HL-60 (cell line): ENCODE measurements at regions not wholly inside any gene's neighbourhood (a gene's known extent, or its start where the extent isn't known, plus 50 kb on each side); places are given as distances from the start of the nearest gene placed in this dataset.
"Not testable (repeated sequence)": the region's sequence is repeated elsewhere in the genome, so short reads cannot be mapped to it uniquely, and the experiment has no call there.

ENCODE experiments used
- CTCF ChIP-seq: IDR thresholded peaks from one replicate; pipeline ENCODE4 v1.5.1; 2011; ENCODE audit warnings: low read length, control low read depth, inconsistent platforms; ENCODE audit not compliant: insufficient read depth
- POLR2AphosphoS5 ChIP-seq: IDR thresholded peaks from 2 replicates; pipeline ENCODE4 v1.6.1; 2012; ENCODE audit warnings: low read depth
- TF ChIP-seq, protein P1 (sequence below): IDR thresholded peaks from 2 replicates; pipeline ENCODE4 v1.6.1; 2012; ENCODE audit warnings: low read depth; ENCODE audit not compliant: insufficient replicate concordance

- not testable (repeated sequence) for TF ChIP-seq CTCF, POLR2AphosphoS5
- TF ChIP-seq, protein P1, sequence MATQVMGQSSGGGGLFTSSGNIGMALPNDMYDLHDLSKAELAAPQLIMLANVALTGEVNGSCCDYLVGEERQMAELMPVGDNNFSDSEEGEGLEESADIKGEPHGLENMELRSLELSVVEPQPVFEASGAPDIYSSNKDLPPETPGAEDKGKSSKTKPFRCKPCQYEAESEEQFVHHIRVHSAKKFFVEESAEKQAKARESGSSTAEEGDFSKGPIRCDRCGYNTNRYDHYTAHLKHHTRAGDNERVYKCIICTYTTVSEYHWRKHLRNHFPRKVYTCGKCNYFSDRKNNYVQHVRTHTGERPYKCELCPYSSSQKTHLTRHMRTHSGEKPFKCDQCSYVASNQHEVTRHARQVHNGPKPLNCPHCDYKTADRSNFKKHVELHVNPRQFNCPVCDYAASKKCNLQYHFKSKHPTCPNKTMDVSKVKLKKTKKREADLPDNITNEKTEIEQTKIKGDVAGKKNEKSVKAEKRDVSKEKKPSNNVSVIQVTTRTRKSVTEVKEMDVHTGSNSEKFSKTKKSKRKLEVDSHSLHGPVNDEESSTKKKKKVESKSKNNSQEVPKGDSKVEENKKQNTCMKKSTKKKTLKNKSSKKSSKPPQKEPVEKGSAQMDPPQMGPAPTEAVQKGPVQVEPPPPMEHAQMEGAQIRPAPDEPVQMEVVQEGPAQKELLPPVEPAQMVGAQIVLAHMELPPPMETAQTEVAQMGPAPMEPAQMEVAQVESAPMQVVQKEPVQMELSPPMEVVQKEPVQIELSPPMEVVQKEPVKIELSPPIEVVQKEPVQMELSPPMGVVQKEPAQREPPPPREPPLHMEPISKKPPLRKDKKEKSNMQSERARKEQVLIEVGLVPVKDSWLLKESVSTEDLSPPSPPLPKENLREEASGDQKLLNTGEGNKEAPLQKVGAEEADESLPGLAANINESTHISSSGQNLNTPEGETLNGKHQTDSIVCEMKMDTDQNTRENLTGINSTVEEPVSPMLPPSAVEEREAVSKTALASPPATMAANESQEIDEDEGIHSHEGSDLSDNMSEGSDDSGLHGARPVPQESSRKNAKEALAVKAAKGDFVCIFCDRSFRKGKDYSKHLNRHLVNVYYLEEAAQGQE, result not testable (repeated sequence)
Measured at GRCh38 chr3:72161285-72161684, 376.3 kb upstream of the PROK2 start.
